Lung (tissue), 11 donors: ENCODE measurements at regions not wholly inside any gene's neighbourhood (a gene's known extent, or its start where the extent isn't known, plus 50 kb on each side); places are given as distances from the start of the nearest gene placed in this dataset.

Experiments used
- ATAC-seq: fragments of 200-7000 bp; cut with Tn5 transposase; one replicate; pipeline ENCODE4 v1.9.1; 2020; ENCODE audit warnings: moderate number of reproducible peaks; ENCODE audit not compliant: insufficient read depth, low FRiP score
- DNase-seq, 3 donors: peaks; one replicate each; pipeline ENCODE4 v3.0.0-alpha.2; 2013 to 2017
- H3K27ac ChIP-seq, 2 donors: one replicate each; pipeline ENCODE4 v1.5.1; 2013; ENCODE audit warnings: mild to moderate bottlenecking in 2 of 2, moderate library complexity in 2 of 2, control low read depth in 1 of 2, inconsistent platforms in 1 of 2, low read depth in 1 of 2, low read length in 1 of 2
- H3K27me3 ChIP-seq, 3 donors: one replicate each; pipeline ENCODE4 v1.5.1; 2013; ENCODE audit warnings: low read length in 2 of 3; ENCODE audit not compliant: control insufficient read depth in 3 of 3, insufficient read depth in 3 of 3
- H3K36me3 ChIP-seq, 4 donors: one replicate each; pipeline ENCODE4 v1.5.1; 2013; ENCODE audit warnings: low read length in 4 of 4, mild to moderate bottlenecking in 1 of 4, moderate library complexity in 1 of 4; ENCODE audit not compliant: control insufficient read depth in 4 of 4, insufficient read depth in 4 of 4
- H3K4me1 ChIP-seq, 5 donors: one replicate each; pipeline ENCODE4 v1.5.1; 2013; ENCODE audit warnings: low read length in 5 of 5, mild to moderate bottlenecking in 2 of 5, moderate library complexity in 1 of 5; ENCODE audit not compliant: control insufficient read depth in 5 of 5, insufficient read depth in 5 of 5
- H3K4me3 ChIP-seq: one replicate; pipeline ENCODE4 v1.5.1; 2013; ENCODE audit warnings: mild to moderate bottlenecking, control low read depth, moderate library complexity
- H3K9ac ChIP-seq, 2 donors: one replicate each; pipeline ENCODE4 v1.5.1; 2013; ENCODE audit warnings: low read length in 2 of 2, control low read depth in 1 of 2; ENCODE audit not compliant: insufficient read depth in 1 of 2
- H3K9me3 ChIP-seq, 4 donors: one replicate each; pipeline ENCODE4 v1.5.1; 2013; ENCODE audit warnings: low read length in 3 of 4, mild to moderate bottlenecking in 1 of 4, moderate library complexity in 1 of 4; ENCODE audit not compliant: control insufficient read depth in 4 of 4, insufficient read depth in 3 of 4
- WGBS, 2 donors: extraction: QIAGEN DNeasy Blood & Tissue Kit; methylation state at CpG; one replicate each; pipeline ENCODE4 v1.1.7; 2013; 5-methylcytosine and 5-hydroxymethylcytosine counted together
- TF ChIP-seq, protein P1 (sequence below): IDR thresholded peaks from 2 replicates; pipeline ENCODE4 v1.5.1; 2012; ENCODE audit warnings: mild to moderate bottlenecking; ENCODE audit errors: control extremely low read depth, extremely low read depth
- donor health status: control.
- donor health status: control.
- donor health status: Bipolar disorder and iron deficiency.
- donor health status: healthy.
- donor health status: DM: yes; HTN: yes; CAD: no.

DNA sequence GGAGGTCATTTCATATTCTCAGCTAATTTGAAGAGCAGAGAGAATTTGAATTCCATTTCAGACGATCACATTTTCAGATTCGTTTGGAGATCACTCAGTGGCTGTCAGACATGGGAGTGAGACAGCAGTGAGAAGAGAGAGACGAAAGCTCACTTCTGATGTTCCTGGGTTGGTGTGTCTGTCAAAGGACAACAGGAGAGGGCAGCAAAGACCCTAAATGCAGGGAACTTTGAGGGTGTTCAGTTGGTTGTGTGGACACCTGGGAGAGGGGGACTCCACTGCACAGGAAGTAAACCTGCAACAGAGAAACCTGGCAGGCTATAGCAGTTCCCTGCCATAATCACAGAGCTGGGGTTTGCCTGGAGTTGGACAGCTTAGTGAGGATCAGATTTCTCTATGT is 675.1 kb downstream of the SQOR start:
- no peak for DNase-seq
- Histone ChIP-seq H3K36me3 (no peaks in the 10 kb centered on the region), H3K9me3 (no peaks in the 10 kb centered on the region), H3K27ac (no peak overlapping the region), H3K27me3 (no peaks in the 10 kb centered on the region), H3K9ac (no peak overlapping the region), H3K4me1 (peaks cover 0 to 13% (median 0%) of the 10 kb centered on the region in 5 donors), H3K4me3 (no peak overlapping the region)
- TF ChIP-seq, protein P1, sequence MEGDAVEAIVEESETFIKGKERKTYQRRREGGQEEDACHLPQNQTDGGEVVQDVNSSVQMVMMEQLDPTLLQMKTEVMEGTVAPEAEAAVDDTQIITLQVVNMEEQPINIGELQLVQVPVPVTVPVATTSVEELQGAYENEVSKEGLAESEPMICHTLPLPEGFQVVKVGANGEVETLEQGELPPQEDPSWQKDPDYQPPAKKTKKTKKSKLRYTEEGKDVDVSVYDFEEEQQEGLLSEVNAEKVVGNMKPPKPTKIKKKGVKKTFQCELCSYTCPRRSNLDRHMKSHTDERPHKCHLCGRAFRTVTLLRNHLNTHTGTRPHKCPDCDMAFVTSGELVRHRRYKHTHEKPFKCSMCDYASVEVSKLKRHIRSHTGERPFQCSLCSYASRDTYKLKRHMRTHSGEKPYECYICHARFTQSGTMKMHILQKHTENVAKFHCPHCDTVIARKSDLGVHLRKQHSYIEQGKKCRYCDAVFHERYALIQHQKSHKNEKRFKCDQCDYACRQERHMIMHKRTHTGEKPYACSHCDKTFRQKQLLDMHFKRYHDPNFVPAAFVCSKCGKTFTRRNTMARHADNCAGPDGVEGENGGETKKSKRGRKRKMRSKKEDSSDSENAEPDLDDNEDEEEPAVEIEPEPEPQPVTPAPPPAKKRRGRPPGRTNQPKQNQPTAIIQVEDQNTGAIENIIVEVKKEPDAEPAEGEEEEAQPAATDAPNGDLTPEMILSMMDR, result no peak
- WGBS, 2 donors, result 63 to 84% methylated on average over 3 of the region's 3 CpGs
- ATAC-seq, result no peak

DNA sequence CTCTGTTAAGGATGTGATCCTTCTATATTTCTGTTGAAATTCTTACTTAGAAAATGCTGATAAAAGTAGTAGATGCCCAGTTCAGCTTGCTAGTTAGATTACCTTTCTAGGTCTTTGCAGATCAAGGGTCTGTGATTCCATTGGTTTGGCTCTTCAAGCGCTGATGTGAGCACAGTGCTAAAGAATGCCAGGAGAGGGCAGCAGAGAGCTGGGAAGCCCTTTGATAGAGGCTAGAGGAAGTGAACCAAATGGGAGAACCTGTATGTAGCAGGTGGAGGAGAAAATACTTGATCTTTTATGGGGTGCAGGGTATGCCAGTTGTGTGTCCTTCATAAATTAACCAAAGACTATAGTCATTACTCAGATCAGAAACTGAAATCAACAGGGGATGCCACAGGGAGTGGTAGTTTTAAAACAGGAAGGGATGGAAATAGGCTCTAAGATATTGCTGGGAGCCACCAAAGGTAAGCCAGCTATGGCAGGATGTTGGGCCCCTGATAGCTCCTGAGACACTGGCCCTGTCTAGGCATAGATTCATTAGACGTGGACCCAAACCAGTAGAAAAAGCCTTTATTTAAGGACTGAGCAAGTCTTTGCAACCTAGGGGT is 677.4 kb downstream of the SQOR start:
- peaks cover 0 to 16% (median 0%) of the 10 kb centered on the region in 5 donors for H3K4me1 ChIP-seq
- H3K9me3 ChIP-seq, result no peaks in the 10 kb centered on the region
- DNase-seq (peak; percentile 77 to 83 (median 79)), ATAC-seq (peak; percentile 73)
- TF ChIP-seq, protein P1, result peak; percentile 49
- H3K36me3 ChIP-seq, result no peaks in the 10 kb centered on the region
- H3K27me3 ChIP-seq, result no peaks in the 10 kb centered on the region
- no peak overlapping the region for H3K9ac ChIP-seq
- no peak overlapping the region for H3K4me3 ChIP-seq
- WGBS, 2 donors, result 22 to 24% methylated on average over 2 of the region's 2 CpGs
- H3K27ac ChIP-seq, result no peak overlapping the region

DNA sequence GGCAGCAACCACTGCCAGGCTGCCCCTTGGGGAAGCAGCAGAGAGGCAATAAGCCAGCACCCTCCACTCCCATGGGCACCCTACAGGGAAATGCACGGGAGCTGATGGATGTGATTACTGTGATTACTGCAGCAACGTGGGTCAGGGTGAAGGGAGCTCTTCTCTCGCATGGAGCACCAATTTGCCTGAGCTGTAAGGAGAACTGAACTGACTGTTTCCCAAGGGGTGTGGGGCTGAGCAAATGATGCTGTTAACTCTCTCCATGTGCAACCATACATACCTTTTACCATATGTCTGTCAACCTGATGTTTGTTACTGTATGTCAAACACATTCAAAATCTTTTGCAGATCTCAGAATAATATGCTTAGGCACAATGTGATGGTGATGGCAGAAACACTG is 680.6 kb downstream of the SQOR start:
- Histone ChIP-seq H3K27me3 (no peaks in the 10 kb centered on the region), H3K36me3 (no peaks in the 10 kb centered on the region), H3K27ac (no peak overlapping the region), H3K4me1 (peaks cover 0 to 7% (median 0%) of the 10 kb centered on the region in 5 donors), H3K4me3 (no peak overlapping the region), H3K9me3 (no peaks in the 10 kb centered on the region), H3K9ac (no peak overlapping the region)
- WGBS, 2 donors, result 38 to 41% methylated on average over 3 of the region's 3 CpGs
- ATAC-seq, result no peak
- no peak for DNase-seq
- TF ChIP-seq, protein P1, result no peak

DNA sequence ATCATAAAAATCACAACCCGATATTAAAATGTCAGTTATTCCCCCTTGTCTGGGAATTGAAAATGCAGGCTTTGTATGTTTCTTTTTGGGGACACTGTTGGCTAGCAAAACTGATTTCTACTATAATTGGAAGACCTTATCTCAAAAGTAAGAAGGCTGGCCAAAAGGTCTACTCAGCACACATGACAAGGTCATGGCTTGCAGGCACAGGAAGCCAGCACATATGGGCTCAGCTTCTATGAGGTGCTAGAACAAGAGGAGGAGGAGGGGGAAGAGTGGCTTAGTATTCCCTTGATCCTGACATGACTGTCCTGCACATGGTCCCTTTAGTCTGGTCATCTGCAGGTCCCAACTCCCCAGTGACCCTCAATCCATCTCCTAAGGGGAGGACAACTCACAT is 681.2 kb downstream of the SQOR start:
- no peak overlapping the region for H3K9ac ChIP-seq
- peaks cover 0 to 7% (median 0%) of the 10 kb centered on the region in 5 donors for H3K4me1 ChIP-seq
- no peak for DNase-seq
- H3K27me3 ChIP-seq, result no peaks in the 10 kb centered on the region
- TF ChIP-seq, protein P1, result no peak
- H3K9me3 ChIP-seq, result no peaks in the 10 kb centered on the region
- H3K36me3 ChIP-seq, result no peaks in the 10 kb centered on the region
- H3K4me3 ChIP-seq, result no peak overlapping the region
- no peak overlapping the region for H3K27ac ChIP-seq
- WGBS, 2 donors, result 77 to 86% methylated on average over 1 of the region's 1 CpG
- ATAC-seq, result no peak
